UCSD-AML1 (cell line): ENCODE measurements at regions not wholly inside any gene's neighbourhood (a gene's known extent, or its start where the extent isn't known, plus 50 kb on each side); places are given as distances from the start of the nearest gene placed in this dataset.

Experiments used
- DNase-seq: peaks from one replicate; lab custom pipeline; 2025; ENCODE audit not compliant: unreplicated experiment; lab: John Stamatoyannopoulos, UW

GRCh38 chr7:114755856-114756255, 166.0 kb upstream of the MDFIC start:
- no peak for DNase-seq

GRCh38 chr7:114758661-114759227, 163.2 kb upstream of the MDFIC start:
- no peak for DNase-seq

GRCh38 chr7:114759347-114760062, 162.4 kb upstream of the MDFIC start:
- no peak for DNase-seq

- DNase-seq = no peak
Measured at GRCh38 chr7:114760477-114760876, 161.4 kb upstream of the MDFIC start.

GRCh38 chr7:114761973-114762372, 159.9 kb upstream of the MDFIC start:
- DNase-seq = no peak

GRCh38 chr7:114765331-114766040, 156.4 kb upstream of the MDFIC start:
- DNase-seq = no peak

GRCh38 chr7:114766041-114766356, 155.9 kb upstream of the MDFIC start:
- DNase-seq = no peak

- DNase-seq = no peak
Measured at GRCh38 chr7:114777288-114777687, 144.6 kb upstream of the MDFIC start.

GRCh38 chr7:114783508-114783907, 138.4 kb upstream of the MDFIC start:
- DNase-seq = no peak

- DNase-seq = no peak
Measured at GRCh38 chr7:114784177-114784576, 137.7 kb upstream of the MDFIC start.

GRCh38 chr7:114784746-114785145, 137.1 kb upstream of the MDFIC start:
- DNase-seq = no peak

- no peak for DNase-seq
Measured at GRCh38 chr7:114785496-114785895, 136.4 kb upstream of the MDFIC start.

GRCh38 chr7:114786455-114786854, 135.4 kb upstream of the MDFIC start:
- DNase-seq = no peak

- no peak for DNase-seq
Measured at GRCh38 chr7:114787556-114787955, 134.3 kb upstream of the MDFIC start.

GRCh38 chr7:114788706-114789105, 133.2 kb upstream of the MDFIC start:
- DNase-seq = no peak

GRCh38 chr7:114789161-114789560, 132.7 kb upstream of the MDFIC start:
- DNase-seq = no peak

GRCh38 chr7:114789871-114790311, 132.0 kb upstream of the MDFIC start:
- no peak for DNase-seq

- DNase-seq = no peak
Measured at GRCh38 chr7:114790521-114790920, 131.4 kb upstream of the MDFIC start.

- DNase-seq = no peak
Measured at GRCh38 chr7:114791771-114792170, 130.1 kb upstream of the MDFIC start.

GRCh38 chr7:114793155-114793845, 128.6 kb upstream of the MDFIC start:
- DNase-seq = no peak

- DNase-seq = no peak
Measured at GRCh38 chr7:114795475-114795874, 126.4 kb upstream of the MDFIC start.

- no peak for DNase-seq
Measured at GRCh38 chr7:114799628-114800028, 122.3 kb upstream of the MDFIC start.
